HG03521 (cell line): ENCODE measurements at regions not wholly inside any gene's neighbourhood (a gene's known extent, or its start where the extent isn't known, plus 50 kb on each side); places are given as distances from the start of the nearest gene placed in this dataset.
"Not testable (repeated sequence)": the region's sequence is repeated elsewhere in the genome, so short reads cannot be mapped to it uniquely, and the experiment has no call there.

Experiments used
- ATAC-seq: cut with Tn5 transposase; IDR thresholded peaks from one replicate; pipeline ENCODE4 v1.9.1; 2021; ENCODE audit warnings: mild to moderate bottlenecking, moderate library complexity; ENCODE audit not compliant: unreplicated experiment

GRCh38 chr7:123324283-123324682 lies 124.5 kb upstream of the SLC13A1 start:
- ATAC-seq, result no peak

- ATAC-seq, result no peak
Measured at GRCh38 chr7:123323689-123324088, 123.9 kb upstream of the SLC13A1 start.

GRCh38 chr7:123321578-123321977 lies 121.8 kb upstream of the SLC13A1 start:
- ATAC-seq, result not testable (repeated sequence)

- ATAC-seq, result no peak
Measured at GRCh38 chr7:123319911-123320310, 120.1 kb upstream of the SLC13A1 start.

GRCh38 chr7:123314886-123315285 lies 115.1 kb upstream of the SLC13A1 start:
- no peak for ATAC-seq

- no peak for ATAC-seq
Measured at GRCh38 chr7:123308254-123308951, 108.6 kb upstream of the SLC13A1 start.

GRCh38 chr7:123305840-123306375 lies 106.1 kb upstream of the SLC13A1 start:
- ATAC-seq, result no peak

GRCh38 chr7:123303926-123304325 lies 104.2 kb upstream of the SLC13A1 start:
- ATAC-seq, result no peak

GRCh38 chr7:123296965-123297364 lies 97.2 kb upstream of the SLC13A1 start:
- no peak for ATAC-seq

- no peak for ATAC-seq
Measured at GRCh38 chr7:123293710-123294109, 93.9 kb upstream of the SLC13A1 start.

- ATAC-seq, result no peak
Measured at GRCh38 chr7:123292227-123292626, 92.5 kb upstream of the SLC13A1 start.

GRCh38 chr7:123289200-123289599 lies 89.4 kb upstream of the SLC13A1 start:
- no peak for ATAC-seq

- ATAC-seq, result no peak
Measured at GRCh38 chr7:123285076-123285700, 85.4 kb upstream of the SLC13A1 start.

- ATAC-seq, result no peak
Measured at GRCh38 chr7:123283373-123283772, 83.6 kb upstream of the SLC13A1 start.

- no peak for ATAC-seq
Measured at GRCh38 chr7:123282181-123282580, 82.4 kb upstream of the SLC13A1 start.

- no peak for ATAC-seq
Measured at GRCh38 chr7:123279949-123280348, 80.2 kb upstream of the SLC13A1 start.

GRCh38 chr7:123275036-123275753 lies 75.4 kb upstream of the SLC13A1 start:
- no peak for ATAC-seq

- no peak for ATAC-seq
Measured at GRCh38 chr7:123273185-123273584, 73.4 kb upstream of the SLC13A1 start.

GRCh38 chr7:123271856-123272255 lies 72.1 kb upstream of the SLC13A1 start:
- ATAC-seq, result no peak

- ATAC-seq, result no peak
Measured at GRCh38 chr7:123271231-123271630, 71.5 kb upstream of the SLC13A1 start.

GRCh38 chr7:123270570-123270969 lies 70.8 kb upstream of the SLC13A1 start:
- no peak for ATAC-seq

- no peak for ATAC-seq
Measured at GRCh38 chr7:123265853-123266252, 66.1 kb upstream of the SLC13A1 start.
